ENCODE measurements at regions not wholly inside any gene's neighbourhood (a gene's known extent, or its start where the extent isn't known, plus 50 kb on each side); places are given as distances from the start of the nearest gene placed in this dataset.

DNA sequence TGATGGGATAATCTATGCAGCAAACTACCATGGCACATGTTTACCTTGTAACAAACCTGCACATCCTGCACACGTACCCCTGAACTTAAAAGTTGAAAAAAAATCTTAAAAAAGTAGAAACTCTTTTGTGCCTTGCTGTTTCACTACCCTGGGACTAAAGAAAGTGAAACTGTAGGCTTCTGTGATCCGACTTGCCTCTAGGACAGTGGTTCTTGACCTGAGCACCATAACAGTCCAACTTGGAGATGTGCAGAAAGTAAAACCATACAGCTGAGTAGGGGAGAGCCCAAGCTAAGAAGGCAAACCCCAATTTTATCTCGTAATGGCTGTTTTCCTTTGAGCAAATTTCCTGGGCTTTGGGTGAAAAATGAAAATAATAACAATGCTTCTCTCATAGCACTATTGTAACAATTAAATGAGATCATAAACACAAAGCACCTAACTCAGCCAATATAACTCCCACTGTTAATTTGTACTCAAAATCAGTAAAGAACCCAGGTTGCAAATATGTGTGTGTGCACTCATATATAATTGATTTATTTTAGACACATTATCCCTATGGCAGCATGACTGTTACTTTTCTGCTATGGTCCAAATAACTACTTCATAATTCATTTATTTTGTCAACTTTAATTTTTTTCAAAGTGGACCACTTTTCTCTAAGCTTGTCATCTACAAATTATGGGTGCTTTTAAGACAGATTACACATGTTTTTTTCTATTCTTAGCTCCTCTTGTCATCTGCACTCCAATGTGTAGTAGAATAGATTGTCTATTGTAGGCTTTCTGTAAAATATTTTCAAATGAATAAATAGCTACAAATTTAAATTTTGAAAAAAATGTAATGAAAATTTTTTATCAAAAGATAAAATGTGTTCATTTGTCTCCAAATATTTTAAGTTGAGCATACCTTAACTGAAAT, 334.9 kb downstream of the BTG1 start:
- intact Hi-C loops (cut with DNase I): loop anchor here (5.0 to 10.0 kb wide), 2 partner anchors 332 to 434 kb away; no protein-coding TSS in a partner anchor
- no peak for ATAC-seq (ENCODE audit: poor library complexity)
- no peak for DNase-seq

DNA sequence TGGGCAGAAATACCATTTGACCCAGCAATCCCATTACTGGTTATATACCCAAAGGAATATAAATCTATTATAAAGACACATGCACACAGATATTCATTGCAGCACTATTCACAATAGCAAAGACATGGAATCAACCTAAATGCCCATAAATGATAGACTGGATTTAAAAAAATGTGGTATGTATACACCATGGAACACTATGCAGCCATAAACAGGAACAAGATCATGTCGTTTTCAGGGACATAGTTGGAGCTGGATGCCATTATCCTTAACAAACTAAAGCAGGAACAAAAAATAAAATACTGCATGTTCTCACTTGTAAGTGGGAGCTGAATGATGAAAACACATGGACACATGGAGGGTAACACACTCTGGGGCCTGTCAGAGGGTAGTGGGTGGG, 335.6 kb downstream of the BTG1 start:
- ATAC-seq (ENCODE audit: poor library complexity): no peak
- intact Hi-C loops (cut with DNase I): loop anchor here (5.0 to 10.0 kb wide), 2 partner anchors 332 to 435 kb away; no protein-coding TSS in a partner anchor
- DNase-seq: no peak

DNA sequence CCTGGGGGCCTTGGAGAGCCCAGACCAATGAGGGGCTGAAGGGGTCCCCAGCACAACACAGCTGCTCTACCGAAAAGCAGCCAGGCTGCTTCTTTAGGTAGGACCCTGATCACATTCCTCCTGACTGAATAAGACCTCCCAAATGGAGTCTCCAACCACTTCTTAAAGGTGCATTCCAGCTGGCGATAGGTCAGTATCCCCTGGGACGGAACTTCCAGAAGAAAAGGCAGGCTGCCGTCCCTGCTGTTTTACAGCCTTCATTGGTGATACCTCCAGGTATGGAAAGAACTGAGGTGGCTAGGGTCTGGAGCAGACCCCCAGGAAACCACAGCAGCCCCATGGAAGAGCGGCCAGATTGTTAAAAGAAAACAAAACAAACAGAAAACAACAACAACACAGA, 340.6 kb downstream of the BTG1 start:
- intact Hi-C loops (cut with DNase I): loop anchor here (5.0 kb wide), 1 partner anchor 767 kb away; no protein-coding TSS in a partner anchor
- ATAC-seq (ENCODE audit: poor library complexity): no peak
- DNase-seq: no peak

DNA sequence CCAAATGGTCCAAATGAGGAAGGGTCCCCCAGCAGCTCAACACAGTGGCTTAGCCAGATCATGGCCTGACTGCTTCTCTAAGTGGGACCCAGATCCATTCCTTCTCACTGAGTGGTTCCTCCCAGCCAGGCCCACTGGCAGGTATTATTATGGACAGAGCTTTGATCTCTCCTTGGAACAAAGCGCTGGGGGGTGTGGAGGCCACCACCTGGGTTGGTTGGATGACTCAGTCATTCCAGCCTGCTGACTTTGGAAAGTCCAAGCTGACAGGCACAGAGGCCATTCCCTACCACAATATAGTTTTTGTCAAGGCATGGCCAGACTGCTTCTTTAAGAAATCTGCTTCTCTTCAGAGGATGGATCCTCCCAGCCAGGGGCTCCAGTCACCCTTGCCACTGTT, 341.1 kb downstream of the BTG1 start:
- DNase-seq (no peak), ATAC-seq (ENCODE audit: poor library complexity) (no peak)
- intact Hi-C loops (cut with DNase I): no loop called here

DNA sequence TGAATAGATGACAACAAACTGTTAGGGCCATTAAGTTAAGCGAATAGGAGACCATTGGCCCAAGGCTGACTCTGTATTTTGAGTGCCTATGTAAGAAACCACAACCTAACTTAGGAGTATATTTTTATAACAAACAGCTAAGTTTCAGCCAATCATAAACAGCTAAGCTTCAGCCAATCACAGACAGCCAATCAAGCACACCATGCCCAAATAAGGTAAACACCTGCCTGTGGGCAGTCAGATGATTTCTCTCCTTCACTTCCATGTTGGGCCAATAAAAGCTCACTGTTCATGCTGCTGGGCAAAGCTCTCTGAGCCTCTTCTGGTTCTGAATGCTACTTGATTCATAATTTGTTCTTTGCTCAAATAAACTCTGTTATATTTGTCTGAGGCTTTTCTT, 344.6 kb downstream of the BTG1 start:
- intact Hi-C loops (cut with DNase I): no loop called here
- no peak for DNase-seq
- no peak for ATAC-seq (ENCODE audit: poor library complexity)

DNA sequence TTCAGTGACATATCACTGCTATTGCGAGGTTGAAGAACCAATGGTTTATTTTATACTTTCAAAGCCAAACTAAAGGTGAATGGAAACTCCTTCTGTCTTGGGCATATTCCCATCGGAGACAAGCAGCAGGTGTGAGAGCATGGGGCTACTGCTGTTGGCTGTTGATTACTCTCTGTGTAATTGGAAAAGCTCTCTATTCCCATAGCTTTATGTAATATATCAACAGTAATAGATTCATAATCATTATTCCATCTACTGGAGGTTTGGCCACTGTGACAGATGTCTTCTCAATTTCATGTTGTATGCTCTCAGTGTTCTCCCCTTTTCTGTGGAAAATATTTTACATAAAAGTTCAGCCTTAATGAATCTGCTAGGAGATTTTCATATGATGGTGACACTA, 352.0 kb downstream of the BTG1 start:
- intact Hi-C loops (cut with DNase I): no loop called here
- no peak for DNase-seq

DNA sequence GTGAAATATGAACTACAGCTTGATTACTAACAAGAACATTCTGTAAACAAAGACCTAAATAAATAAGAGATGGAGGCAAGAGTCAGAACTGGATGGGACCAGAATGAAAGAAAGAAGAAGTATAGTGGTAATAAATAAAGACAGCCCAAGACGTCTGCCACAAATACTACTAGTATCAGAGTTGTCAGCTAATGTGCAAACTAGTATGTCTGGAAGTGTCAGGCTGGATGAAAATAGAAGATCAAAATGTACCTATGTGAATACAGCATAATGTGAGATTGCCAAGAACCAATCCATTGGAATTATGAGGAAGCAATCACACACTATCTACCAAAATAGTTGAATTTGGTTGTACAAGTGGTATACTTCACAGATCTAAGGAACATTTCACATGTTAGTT, 353.0 kb downstream of the BTG1 start:
- no peak for DNase-seq
- ATAC-seq (ENCODE audit: poor library complexity): no peak
- intact Hi-C loops (cut with DNase I): no loop called here

More for the DNA sequence above, 352.0 kb downstream of the BTG1 start:
- no peak for ATAC-seq (ENCODE audit: poor library complexity)

DNA sequence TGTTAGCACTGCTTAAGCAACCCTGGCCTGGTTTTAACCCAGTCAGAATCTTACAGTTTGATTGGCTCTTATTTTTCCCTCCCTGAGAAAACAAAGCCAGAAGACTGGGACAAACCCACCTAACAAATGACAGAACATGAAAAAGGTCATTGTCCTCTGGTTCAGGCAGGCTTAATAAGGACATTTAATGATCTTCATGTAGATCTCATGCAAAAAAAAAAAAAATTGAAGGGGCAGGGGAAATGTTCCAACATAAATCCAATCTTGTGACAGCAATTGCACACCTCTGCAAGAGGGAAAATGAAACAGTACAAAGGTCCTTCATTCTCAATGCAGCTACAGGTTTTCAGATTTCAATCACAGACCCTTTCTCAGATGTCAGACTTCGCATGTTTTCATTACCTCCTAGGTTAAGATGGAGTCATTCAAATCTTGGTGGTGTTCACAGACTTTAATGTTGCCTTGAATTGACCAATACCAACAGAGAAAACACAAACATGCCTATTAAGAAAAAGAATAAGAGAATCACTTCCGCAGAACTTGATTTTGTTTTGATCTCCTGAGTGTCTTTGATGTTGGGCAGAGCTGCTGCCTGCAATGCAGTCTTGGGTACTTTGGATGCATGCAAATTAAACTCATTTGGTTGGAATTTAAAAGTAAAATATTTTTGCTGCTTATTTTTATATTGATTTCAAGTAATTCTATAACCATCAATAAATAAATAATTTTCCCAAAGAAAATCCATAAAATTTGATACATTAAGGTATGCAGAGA, 359.0 kb downstream of the BTG1 start:
- no peak for ATAC-seq (ENCODE audit: poor library complexity)
- no peak for DNase-seq
- intact Hi-C loops (cut with DNase I): loop anchor here (10.0 kb wide), 1 partner anchor 162 kb away; no protein-coding TSS in a partner anchor

DNA sequence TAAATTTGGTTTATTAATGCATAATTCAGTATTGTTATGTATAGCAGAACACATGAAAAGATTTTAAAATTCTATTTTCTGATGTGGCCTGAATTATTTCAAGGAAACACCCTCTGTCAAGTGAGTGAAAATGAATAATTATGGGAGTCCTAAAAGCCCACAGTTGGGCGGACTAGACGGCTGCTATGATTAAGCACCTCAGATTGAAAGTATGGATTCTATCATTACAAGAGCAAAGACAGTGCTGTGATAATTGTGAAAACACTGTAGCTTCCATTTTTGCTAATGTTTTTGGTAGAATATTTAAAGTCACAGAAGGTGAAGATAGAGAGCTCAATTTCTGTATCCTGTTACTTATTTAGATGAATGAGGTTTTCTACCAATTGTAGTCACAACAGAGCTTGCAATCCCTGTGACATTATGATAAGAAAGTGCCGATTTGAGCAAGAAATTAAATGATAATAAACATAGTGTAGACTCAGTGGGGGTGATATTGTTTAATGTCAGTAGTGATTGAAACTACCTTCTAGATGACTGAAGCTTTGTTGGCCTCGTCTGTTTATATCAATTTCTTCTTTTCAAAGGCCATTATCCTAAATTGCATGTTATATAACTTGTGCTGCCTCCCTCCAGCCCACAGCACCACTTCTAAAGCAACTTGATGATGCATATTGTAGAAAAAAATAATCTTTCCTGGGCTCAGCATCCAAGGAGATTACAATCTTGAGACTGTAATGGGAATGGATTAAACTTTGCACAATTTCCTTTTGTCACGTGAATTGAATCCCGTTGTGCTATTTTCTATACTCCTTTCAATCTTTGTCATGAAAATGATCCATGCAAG, 359.8 kb downstream of the BTG1 start:
- intact Hi-C loops (cut with DNase I): loop anchor here (10.0 kb wide), 1 partner anchor 161 kb away; no protein-coding TSS in a partner anchor
- DNase-seq: no peak
- ATAC-seq (ENCODE audit: poor library complexity): no peak

DNA sequence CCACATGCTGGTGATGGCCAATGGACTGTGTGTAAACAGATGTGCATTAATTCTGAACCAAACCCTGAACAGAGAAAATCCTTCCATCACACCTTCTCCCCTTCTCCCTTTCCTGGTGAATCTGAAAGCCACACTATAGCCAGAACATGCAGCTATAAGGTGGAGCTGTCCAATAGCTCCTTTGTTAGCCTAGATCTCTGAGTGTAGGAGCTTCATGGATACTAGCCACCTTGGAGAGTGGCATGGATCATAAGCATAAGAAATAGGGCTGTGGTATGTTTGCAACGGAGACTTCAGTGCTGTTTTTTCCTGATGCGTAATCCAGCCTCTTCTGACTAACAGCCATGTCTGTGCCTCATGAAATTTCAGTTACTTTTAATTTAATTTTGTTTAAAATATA, 364.5 kb downstream of the BTG1 start:
- ATAC-seq (ENCODE audit: poor library complexity) (no peak), DNase-seq (no peak)
- intact Hi-C loops (cut with DNase I): loop anchor here (10.0 kb wide), 1 partner anchor 156 kb away; no protein-coding TSS in a partner anchor

DNA sequence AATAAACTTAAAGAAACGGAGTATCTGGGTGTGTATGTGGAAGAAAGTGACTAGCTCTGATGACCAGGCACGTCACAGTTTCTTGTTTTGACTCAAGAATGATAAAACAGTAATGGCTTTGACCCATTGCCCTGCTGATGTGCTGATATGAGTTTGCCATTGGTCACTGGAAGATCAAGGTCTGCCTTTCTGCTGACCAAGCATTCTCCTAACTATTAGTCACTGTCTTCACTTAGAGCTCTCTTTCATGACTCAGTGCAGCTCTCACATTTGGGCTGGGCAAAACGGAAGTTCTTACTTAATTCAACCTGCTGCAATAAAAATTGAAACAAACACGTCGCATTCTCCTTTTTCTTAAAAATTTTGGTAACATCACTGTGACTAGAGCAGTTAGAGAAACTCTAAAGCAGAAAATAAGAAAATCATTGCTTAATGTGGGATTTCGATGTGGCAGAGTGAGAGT, 366.7 kb downstream of the BTG1 start:
- DNase-seq (no peak), ATAC-seq (ENCODE audit: poor library complexity) (peak; percentile 57)
- intact Hi-C loops (cut with DNase I): no loop called here

DNA sequence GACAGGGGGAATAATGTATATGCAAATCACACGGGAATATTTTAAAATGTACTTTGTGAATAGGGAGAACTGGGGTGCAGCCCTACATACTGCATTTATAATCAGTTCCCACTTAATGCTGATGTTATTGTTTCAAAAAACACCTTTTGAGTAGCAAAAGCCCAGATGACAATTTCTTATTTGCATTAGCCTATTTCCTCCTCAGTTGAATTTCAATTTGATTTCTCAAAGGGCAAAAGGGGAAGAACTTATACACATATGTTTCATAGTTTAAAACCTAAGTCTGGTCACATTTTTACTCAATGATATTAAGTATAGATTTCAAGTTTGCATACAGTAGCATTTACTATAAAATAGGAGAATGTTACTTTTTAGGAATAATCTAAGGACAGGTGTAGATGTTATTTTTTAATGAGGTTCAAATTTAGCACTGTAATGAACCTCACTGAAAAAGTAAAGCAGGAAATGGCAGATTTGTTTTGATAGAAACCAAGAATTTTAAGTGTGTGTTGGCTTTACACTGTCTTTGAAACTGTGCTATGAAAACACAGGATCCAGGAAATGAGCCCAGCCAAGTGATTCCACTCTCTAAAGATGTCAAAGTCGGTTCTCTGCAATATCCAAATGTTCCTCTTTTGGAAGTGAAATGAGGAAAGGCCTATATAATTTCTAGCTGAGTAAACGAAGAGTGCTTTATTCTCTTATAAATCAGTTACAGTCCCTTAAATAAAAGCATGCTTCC, 367.4 kb downstream of the BTG1 start:
- ATAC-seq (ENCODE audit: poor library complexity) (no peak), DNase-seq (no peak)
- intact Hi-C loops (cut with DNase I): no loop called here

DNA sequence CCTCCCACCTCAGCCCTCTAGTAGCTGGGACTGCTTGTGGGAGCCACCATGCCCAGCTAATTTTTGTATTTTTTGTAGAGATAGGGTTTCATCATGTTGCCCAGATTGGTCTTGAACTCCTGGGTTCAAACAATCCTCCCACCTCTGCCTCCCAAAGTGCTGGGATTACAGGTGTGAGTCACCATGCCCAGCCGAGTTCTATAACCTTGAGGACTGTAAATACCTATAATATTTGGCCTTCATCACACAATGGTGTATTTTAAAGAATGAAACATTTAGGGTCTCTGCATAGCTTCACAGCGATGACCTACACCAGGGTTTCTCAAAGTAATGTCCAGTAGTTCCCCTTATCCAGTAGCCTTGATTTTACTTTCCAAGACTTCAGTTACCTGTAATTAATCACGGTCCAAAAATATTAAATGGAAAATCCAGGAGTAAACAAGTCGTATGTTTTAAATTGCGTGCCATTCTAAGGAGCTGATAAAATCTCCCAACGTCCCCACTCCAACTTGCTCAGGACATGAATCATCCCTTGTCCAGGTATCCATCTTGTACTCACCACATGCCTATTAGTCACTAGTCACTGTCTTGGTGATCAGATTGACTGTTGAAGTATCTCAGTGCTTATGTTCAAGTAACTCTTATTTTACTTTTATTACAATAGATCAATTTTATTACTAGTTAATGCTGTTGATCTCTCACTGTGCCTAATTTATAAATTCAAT, 368.2 kb downstream of the BTG1 start:
- DNase-seq: no peak
- ATAC-seq (ENCODE audit: poor library complexity): no peak
- intact Hi-C loops (cut with DNase I): no loop called here

DNA sequence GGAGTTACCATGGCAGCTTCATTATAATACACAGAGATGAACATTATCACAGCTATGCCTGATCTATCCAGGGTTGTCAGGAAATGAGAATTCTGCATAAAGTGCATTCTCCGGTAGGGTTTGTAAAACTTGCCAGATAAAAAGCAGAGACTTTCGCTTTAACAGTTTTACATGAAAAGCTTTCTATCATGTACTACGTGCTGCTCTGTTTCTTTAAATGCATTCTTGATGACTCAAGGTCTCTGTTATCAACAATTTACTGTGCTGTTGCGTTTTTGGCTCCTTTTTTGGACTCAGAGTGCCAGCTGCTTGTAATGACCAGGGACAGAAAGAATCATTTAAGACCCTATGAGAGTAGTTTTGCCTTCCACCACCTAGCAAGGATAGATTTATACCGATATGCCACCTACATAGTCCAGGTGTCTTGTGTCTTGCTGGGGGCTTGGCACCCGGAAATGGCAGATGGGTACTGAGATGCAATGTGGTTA, 371.2 kb downstream of the BTG1 start:
- intact Hi-C loops (cut with DNase I): no loop called here

DNA sequence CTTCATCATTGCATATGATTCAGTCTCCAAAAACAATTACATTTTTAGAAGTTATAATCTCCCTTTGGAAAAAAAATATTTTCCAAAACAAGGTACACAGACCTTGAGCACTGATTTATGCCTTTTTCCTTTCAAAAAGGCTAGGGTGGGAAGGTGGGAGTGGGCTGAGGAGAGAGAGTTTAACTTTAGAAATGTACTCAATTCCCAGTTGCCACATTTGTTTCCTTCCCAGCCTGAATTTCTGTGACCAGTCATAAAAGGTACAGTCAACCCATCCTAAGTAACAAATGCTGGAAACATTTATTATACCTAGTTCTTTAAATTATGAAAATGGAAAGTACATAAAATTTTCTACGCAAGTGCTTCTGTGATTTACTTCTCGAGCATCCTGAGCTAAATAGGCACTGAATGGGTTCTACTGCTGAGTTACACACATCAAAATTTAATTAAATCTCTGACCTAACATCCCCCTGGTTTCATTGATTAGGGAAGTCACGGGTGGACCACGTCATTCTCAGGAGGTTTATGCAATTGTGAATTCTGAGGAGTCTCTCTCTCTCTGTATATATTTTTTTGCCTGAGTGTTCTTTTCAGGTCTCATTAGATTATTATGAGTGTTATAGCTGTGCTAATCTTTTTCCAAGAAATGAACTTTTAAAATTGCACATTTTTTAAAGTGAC, 371.8 kb downstream of the BTG1 start:
- intact Hi-C loops (cut with DNase I): no loop called here
- ATAC-seq (ENCODE audit: poor library complexity) (no peak), DNase-seq (no peak)

More for the DNA sequence above, 371.2 kb downstream of the BTG1 start:
- no peak for ATAC-seq (ENCODE audit: poor library complexity)
- DNase-seq: no peak

DNA sequence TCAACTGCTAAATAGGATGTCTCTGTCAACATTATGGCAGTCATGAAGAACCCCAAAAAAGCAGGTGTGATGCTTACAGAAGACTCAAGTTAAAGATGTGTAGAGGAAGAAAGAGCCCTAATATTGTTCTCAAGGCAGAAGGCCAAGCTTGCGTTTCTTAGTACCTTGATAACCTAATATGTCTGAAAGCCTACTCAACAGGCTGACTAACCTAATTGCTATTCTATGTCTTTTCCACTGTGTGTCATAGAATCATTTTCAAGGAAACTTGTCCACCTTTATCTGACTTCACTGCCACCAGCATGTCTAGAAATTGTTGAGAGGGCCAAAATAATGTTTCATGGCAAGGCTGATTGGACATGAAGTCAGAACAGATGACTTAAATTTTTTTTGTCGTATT, 373.2 kb downstream of the BTG1 start:
- intact Hi-C loops (cut with DNase I): no loop called here
- DNase-seq (no peak), ATAC-seq (ENCODE audit: poor library complexity) (no peak)

DNA sequence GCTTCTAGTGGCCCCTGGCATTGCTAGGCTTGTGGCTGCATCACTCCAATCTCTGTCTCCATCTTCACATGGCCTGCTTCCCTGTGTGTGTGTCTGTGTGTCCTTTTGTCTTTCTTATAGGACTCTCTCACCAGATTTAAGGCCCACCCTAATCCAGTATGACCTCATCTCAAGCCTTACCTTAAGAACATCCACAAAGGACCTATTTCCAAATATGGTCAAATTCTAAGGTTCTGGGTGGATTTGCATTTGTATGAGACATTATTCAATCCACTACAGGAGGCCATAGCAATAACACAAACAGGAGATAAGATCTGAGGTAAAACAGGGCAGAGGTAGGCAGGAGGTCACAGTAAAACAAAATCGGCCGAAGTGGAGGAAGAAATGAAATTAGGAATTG, 375.9 kb downstream of the BTG1 start:
- DNase-seq (no peak), ATAC-seq (ENCODE audit: poor library complexity) (no peak)
- intact Hi-C loops (cut with DNase I): no loop called here

All from Right ventricle myocardium superior (tissue), 1 donor.